ENCODE measurements at regions not wholly inside any gene's neighbourhood (a gene's known extent, or its start where the extent isn't known, plus 50 kb on each side); places are given as distances from the start of the nearest gene placed in this dataset.

GRCh38 chr6:164996838-164997237, 312.6 kb downstream of the C6orf118 start:
- no peak overlapping the region for H3K14ac ChIP-seq (replicated peaks; ENCODE audit: low read depth, low read length)
- no peaks in the 10 kb centered on the region for H3K9me1 ChIP-seq (ENCODE audit: insufficient read depth, low read length)
- TF ChIP-seq, protein P1, sequence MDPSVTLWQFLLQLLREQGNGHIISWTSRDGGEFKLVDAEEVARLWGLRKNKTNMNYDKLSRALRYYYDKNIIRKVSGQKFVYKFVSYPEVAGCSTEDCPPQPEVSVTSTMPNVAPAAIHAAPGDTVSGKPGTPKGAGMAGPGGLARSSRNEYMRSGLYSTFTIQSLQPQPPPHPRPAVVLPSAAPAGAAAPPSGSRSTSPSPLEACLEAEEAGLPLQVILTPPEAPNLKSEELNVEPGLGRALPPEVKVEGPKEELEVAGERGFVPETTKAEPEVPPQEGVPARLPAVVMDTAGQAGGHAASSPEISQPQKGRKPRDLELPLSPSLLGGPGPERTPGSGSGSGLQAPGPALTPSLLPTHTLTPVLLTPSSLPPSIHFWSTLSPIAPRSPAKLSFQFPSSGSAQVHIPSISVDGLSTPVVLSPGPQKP (IDR thresholded peaks at IDR 0.05; ENCODE audit: borderline replicate concordance, low read depth, low read length), result no peak
- TF ChIP-seq, protein P2, sequence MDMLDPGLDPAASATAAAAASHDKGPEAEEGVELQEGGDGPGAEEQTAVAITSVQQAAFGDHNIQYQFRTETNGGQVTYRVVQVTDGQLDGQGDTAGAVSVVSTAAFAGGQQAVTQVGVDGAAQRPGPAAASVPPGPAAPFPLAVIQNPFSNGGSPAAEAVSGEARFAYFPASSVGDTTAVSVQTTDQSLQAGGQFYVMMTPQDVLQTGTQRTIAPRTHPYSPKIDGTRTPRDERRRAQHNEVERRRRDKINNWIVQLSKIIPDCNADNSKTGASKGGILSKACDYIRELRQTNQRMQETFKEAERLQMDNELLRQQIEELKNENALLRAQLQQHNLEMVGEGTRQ (IDR thresholded peaks at IDR 0.05; ENCODE audit: low read depth, low read length), result no peak
- TF ChIP-seq NFE2L2 (IDR thresholded peaks at IDR 0.05; ENCODE audit: low read depth, low read length), result no peak
- no peak for TF ChIP-seq CEBPB (IDR thresholded peaks at IDR 0.05; ENCODE audit: low read depth, low read length)
- TF ChIP-seq RFX5 (IDR thresholded peaks at IDR 0.05; ENCODE audit: low read depth, low read length), result no peak
- TF ChIP-seq POLR2A (IDR thresholded peaks at IDR 0.05; ENCODE audit: low read depth, low read length), result no peak
- TF ChIP-seq RAD21 (IDR thresholded peaks at IDR 0.05; ENCODE audit: low read length), result no peak
- no peak for TF ChIP-seq CHD1 (IDR thresholded peaks at IDR 0.05; ENCODE audit: low read depth, low read length)
- TF ChIP-seq MXI1 (IDR thresholded peaks at IDR 0.05; ENCODE audit: borderline replicate concordance, low read depth, low read length), result no peak
- no peak for TF ChIP-seq MAFK (IDR thresholded peaks at IDR 0.05; ENCODE audit: low read depth, low read length)
- no peak for TF ChIP-seq FOS (IDR thresholded peaks at IDR 0.05; ENCODE audit: low read depth, low read length)
- TF ChIP-seq SMC3 (IDR thresholded peaks at IDR 0.05; ENCODE audit: low read depth, low read length), result no peak
- TF ChIP-seq BHLHE40 (IDR thresholded peaks at IDR 0.05; ENCODE audit: low read depth, low read length), result no peak
- TF ChIP-seq MAZ (IDR thresholded peaks at IDR 0.05; ENCODE audit: borderline replicate concordance, low read depth, low read length), result no peak
- dilution Hi-C loops (cut with HindIII; ENCODE audit: low sequenced_read_pairs, unreplicated experiment) (no loop called here), in situ Hi-C loops (cut with MboI; ENCODE audit: low sequenced_read_pairs) (no loop called here), intact Hi-C loops (cut with micrococcal nuclease) (no loop called here)
- ChIA-PET POLR2A (ENCODE audit: unreplicated experiment) (no interaction called here), CTCF (no interaction called here)
- no peak overlapping the region for H4K91ac ChIP-seq (ENCODE audit: insufficient read depth, low read depth, low read length)
- no peak overlapping the region for H3K56ac ChIP-seq (ENCODE audit: extremely low read depth, insufficient read depth, low read length)
- BruUV-seq (replicated peaks), result no TSS peak
- H3K27me3 ChIP-seq (ENCODE audit: control insufficient read depth, insufficient read depth, low read length), result no peaks in the 10 kb centered on the region
- H3K4me3 ChIP-seq (ENCODE audit: insufficient read depth, low read depth, low read length), result no peak overlapping the region
- H3K18ac ChIP-seq (ENCODE audit: low read depth, low read length), result no peak overlapping the region
- no peak overlapping the region for H2BK5ac ChIP-seq (ENCODE audit: low read depth, low read length, poor library complexity, severe bottlenecking)
- H4K20me1 ChIP-seq (ENCODE audit: insufficient read depth, low read length), result no peaks in the 10 kb centered on the region
- no peak overlapping the region for H3K27ac ChIP-seq (ENCODE audit: insufficient read depth, low read length)
- no peak overlapping the region for H2BK20ac ChIP-seq (ENCODE audit: low read depth, low read length)
- no peak overlapping the region for H3K23ac ChIP-seq (ENCODE audit: low read depth, low read length)
- no peaks in the 10 kb centered on the region for H3K36me3 ChIP-seq (ENCODE audit: control insufficient read depth, insufficient read depth, low read length)
- H2AFZ ChIP-seq (replicated peaks; ENCODE audit: low read length, poor library complexity), result no peak overlapping the region
- no peak overlapping the region for H3K4me2 ChIP-seq (ENCODE audit: low read depth, low read length)
- H3K4me1 ChIP-seq (ENCODE audit: control insufficient read depth, insufficient read depth, low read length), result no peaks in the 10 kb centered on the region
- H3K9ac ChIP-seq (ENCODE audit: low read depth, low read length), result no peak overlapping the region
- H3K9me3 ChIP-seq (ENCODE audit: control insufficient read depth, insufficient read depth, low read length), result peaks cover 10% of the 10 kb centered on the region
- H2BK15ac ChIP-seq (ENCODE audit: low read depth, low read length), result no peak overlapping the region
- H2AK9ac ChIP-seq (replicated peaks; ENCODE audit: low read depth, low read length, poor library complexity), result no peak overlapping the region
- no peak for DNase-seq
- no peak for ATAC-seq (ENCODE audit: low read depth)
- no peak overlapping the region for H2BK120ac ChIP-seq (ENCODE audit: low read depth, low read length)
- H4K8ac ChIP-seq (ENCODE audit: low read depth in 2 of 2, low read length in 2 of 2), result no peak overlapping the region
- WGBS, 2 experiments (ENCODE audit: extremely low coverage in 2 of 2, insufficient read length in 1 of 2), result 20% methylated on average over 4 of the region's 6 CpGs; no CpG with 5 or more reads in 1 of the 2 experiments
- H2AK5ac ChIP-seq (ENCODE audit: low read depth, low read length), result no peak overlapping the region
- H4K5ac ChIP-seq (ENCODE audit: low read depth, low read length), result no peak overlapping the region
- no peak overlapping the region for H3K4ac ChIP-seq (ENCODE audit: low read depth, low read length)
- no peaks in the 10 kb centered on the region for H3K79me1 ChIP-seq (ENCODE audit: low read depth in 1 of 2, low read length in 2 of 2)

All from IMR-90 (cell line).